GM18870 (cell line): ENCODE measurements at regions not wholly inside any gene's neighbourhood (a gene's known extent, or its start where the extent isn't known, plus 50 kb on each side); places are given as distances from the start of the nearest gene placed in this dataset.

Source experiments
- ATAC-seq: cut with Tn5 transposase; IDR thresholded peaks from one replicate; pipeline ENCODE4 v1.9.1; 2021; ENCODE audit warnings: moderate library complexity; ENCODE audit not compliant: unreplicated experiment

- ATAC-seq, result peak; percentile 33
Observed at GRCh38 chr7:95718577-95719410, 53.6 kb upstream of the DYNC1I1 start.

GRCh38 chr7:95716357-95717122 is 55.8 kb upstream of the DYNC1I1 start:
- no peak for ATAC-seq

GRCh38 chr7:95715274-95715673 is 57.1 kb upstream of the DYNC1I1 start:
- peak; percentile 93 for ATAC-seq

- ATAC-seq, result no peak
Observed at GRCh38 chr7:95710711-95711110, 61.6 kb upstream of the DYNC1I1 start.

GRCh38 chr7:95700917-95701316 is 71.4 kb upstream of the DYNC1I1 start:
- ATAC-seq, result no peak

GRCh38 chr7:95694334-95694733 is 78.0 kb upstream of the DYNC1I1 start:
- no peak for ATAC-seq

GRCh38 chr7:95693551-95694333 is 78.6 kb upstream of the DYNC1I1 start:
- ATAC-seq, result no peak

- ATAC-seq, result no peak
Observed at GRCh38 chr7:95691464-95691863, 80.9 kb upstream of the DYNC1I1 start.

- peak; percentile 78 for ATAC-seq
Observed at GRCh38 chr7:95690367-95690947, 81.9 kb upstream of the DYNC1I1 start.

- no peak for ATAC-seq
Observed at GRCh38 chr7:95688931-95689495, 83.3 kb upstream of the DYNC1I1 start.

GRCh38 chr7:95687759-95688343 is 84.5 kb upstream of the DYNC1I1 start:
- ATAC-seq, result no peak

- no peak for ATAC-seq
Observed at GRCh38 chr7:95686109-95686508, 86.2 kb upstream of the DYNC1I1 start.

GRCh38 chr7:95684505-95684904 is 87.8 kb upstream of the DYNC1I1 start:
- ATAC-seq, result no peak

- ATAC-seq, result no peak
Observed at GRCh38 chr7:95684037-95684436, 87.7 kb upstream of the PDK4 start.

GRCh38 chr7:95682913-95683312 is 86.6 kb upstream of the PDK4 start:
- no peak for ATAC-seq

- no peak for ATAC-seq
Observed at GRCh38 chr7:95676691-95677090, 80.4 kb upstream of the PDK4 start.

- no peak for ATAC-seq
Observed at GRCh38 chr7:95675632-95676031, 79.3 kb upstream of the PDK4 start.

- ATAC-seq, result no peak
Observed at GRCh38 chr7:95675016-95675415, 78.7 kb upstream of the PDK4 start.

- no peak for ATAC-seq
Observed at GRCh38 chr7:95674101-95674500, 77.8 kb upstream of the PDK4 start.

GRCh38 chr7:95672434-95672833 is 76.1 kb upstream of the PDK4 start:
- no peak for ATAC-seq
